ENCODE measurements at regions not wholly inside any gene's neighbourhood (a gene's known extent, or its start where the extent isn't known, plus 50 kb on each side); places are given as distances from the start of the nearest gene placed in this dataset.

DNA sequence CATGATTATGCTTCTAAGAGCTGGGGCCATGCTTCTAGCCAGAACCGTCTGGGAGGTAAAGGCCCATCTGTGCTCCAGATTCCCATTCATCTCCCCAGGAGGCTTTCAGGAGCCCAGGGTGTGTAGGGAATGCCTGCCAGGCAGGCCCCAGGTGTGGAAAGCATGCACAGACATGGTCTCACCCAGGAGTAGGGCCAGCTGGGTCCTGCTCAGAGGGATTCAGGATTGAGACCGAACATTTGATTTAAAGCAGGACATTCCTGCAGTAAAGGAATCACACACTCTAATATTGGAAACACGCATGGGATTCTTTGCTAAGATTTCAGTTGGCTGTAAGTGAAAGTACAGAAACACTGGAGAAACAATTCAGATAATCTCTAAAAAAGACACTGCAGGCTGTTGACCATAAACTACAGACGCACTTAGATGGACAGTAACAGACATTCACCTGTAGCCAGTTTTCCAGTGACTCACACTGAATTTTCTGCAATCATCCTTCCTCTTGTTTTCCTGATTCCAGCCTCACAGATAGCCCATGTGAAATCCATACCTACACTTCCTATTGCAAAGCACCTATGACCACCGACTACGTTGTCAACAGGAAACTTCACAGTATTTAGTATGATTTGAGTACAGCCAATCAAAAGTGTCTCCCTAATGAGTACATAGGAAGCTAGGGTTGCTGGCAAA lies 257.8 kb downstream of the TBC1D4 start:
- TF ChIP-seq, protein P1, sequence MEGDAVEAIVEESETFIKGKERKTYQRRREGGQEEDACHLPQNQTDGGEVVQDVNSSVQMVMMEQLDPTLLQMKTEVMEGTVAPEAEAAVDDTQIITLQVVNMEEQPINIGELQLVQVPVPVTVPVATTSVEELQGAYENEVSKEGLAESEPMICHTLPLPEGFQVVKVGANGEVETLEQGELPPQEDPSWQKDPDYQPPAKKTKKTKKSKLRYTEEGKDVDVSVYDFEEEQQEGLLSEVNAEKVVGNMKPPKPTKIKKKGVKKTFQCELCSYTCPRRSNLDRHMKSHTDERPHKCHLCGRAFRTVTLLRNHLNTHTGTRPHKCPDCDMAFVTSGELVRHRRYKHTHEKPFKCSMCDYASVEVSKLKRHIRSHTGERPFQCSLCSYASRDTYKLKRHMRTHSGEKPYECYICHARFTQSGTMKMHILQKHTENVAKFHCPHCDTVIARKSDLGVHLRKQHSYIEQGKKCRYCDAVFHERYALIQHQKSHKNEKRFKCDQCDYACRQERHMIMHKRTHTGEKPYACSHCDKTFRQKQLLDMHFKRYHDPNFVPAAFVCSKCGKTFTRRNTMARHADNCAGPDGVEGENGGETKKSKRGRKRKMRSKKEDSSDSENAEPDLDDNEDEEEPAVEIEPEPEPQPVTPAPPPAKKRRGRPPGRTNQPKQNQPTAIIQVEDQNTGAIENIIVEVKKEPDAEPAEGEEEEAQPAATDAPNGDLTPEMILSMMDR (IDR thresholded peaks at IDR 0.05; ENCODE audit: low read depth, low read length, poor library complexity, severe bottlenecking): no peak
- TF ChIP-seq EZH2phosphoT487 (IDR thresholded peaks at IDR 0.05; ENCODE audit: borderline replicate concordance, low read length): no peak
